ENCODE measurements at regions not wholly inside any gene's neighbourhood (a gene's known extent, or its start where the extent isn't known, plus 50 kb on each side); places are given as distances from the start of the nearest gene placed in this dataset.

- DNase-seq (ENCODE audit: low spot score) (no peak), ATAC-seq (ENCODE audit: low read depth) (no peak)
- no peak overlapping the region for H3K27ac ChIP-seq (ENCODE audit: poor library complexity, severe bottlenecking)
- TF ChIP-seq, protein P1, sequence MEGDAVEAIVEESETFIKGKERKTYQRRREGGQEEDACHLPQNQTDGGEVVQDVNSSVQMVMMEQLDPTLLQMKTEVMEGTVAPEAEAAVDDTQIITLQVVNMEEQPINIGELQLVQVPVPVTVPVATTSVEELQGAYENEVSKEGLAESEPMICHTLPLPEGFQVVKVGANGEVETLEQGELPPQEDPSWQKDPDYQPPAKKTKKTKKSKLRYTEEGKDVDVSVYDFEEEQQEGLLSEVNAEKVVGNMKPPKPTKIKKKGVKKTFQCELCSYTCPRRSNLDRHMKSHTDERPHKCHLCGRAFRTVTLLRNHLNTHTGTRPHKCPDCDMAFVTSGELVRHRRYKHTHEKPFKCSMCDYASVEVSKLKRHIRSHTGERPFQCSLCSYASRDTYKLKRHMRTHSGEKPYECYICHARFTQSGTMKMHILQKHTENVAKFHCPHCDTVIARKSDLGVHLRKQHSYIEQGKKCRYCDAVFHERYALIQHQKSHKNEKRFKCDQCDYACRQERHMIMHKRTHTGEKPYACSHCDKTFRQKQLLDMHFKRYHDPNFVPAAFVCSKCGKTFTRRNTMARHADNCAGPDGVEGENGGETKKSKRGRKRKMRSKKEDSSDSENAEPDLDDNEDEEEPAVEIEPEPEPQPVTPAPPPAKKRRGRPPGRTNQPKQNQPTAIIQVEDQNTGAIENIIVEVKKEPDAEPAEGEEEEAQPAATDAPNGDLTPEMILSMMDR (IDR thresholded peaks at IDR 0.05; ENCODE audit: poor library complexity, severe bottlenecking): no peak
- no peaks in the 10 kb centered on the region for H3K9me3 ChIP-seq (ENCODE audit: severe bottlenecking)
- no peaks in the 10 kb centered on the region for H3K27me3 ChIP-seq (ENCODE audit: insufficient read depth, poor library complexity, severe bottlenecking)
- no peak overlapping the region for H3K4me3 ChIP-seq (ENCODE audit: severe bottlenecking)
- peaks cover 5% of the 10 kb centered on the region for H3K4me1 ChIP-seq (ENCODE audit: insufficient read depth, poor library complexity, severe bottlenecking)
- no peaks in the 10 kb centered on the region for H3K36me3 ChIP-seq (ENCODE audit: low read depth)
Observed at GRCh38 chr10:4062751-4063150, 277.7 kb upstream of the KLF6 start.

- no peak for DNase-seq (ENCODE audit: low spot score)
- Histone ChIP-seq H3K4me1 (ENCODE audit: insufficient read depth, poor library complexity, severe bottlenecking) (peaks cover 8% of the 10 kb centered on the region), H3K4me3 (ENCODE audit: severe bottlenecking) (no peak overlapping the region), H3K36me3 (ENCODE audit: low read depth) (no peaks in the 10 kb centered on the region), H3K9me3 (ENCODE audit: severe bottlenecking) (no peaks in the 10 kb centered on the region), H3K27me3 (ENCODE audit: insufficient read depth, poor library complexity, severe bottlenecking) (no peaks in the 10 kb centered on the region), H3K27ac (ENCODE audit: poor library complexity, severe bottlenecking) (no peak overlapping the region)
- TF ChIP-seq, protein P1 (IDR thresholded peaks at IDR 0.05; ENCODE audit: poor library complexity, severe bottlenecking): no peak
- no peak for ATAC-seq (ENCODE audit: low read depth)
Observed at GRCh38 chr10:4062072-4062471, 277.1 kb upstream of the KLF6 start.

DNA sequence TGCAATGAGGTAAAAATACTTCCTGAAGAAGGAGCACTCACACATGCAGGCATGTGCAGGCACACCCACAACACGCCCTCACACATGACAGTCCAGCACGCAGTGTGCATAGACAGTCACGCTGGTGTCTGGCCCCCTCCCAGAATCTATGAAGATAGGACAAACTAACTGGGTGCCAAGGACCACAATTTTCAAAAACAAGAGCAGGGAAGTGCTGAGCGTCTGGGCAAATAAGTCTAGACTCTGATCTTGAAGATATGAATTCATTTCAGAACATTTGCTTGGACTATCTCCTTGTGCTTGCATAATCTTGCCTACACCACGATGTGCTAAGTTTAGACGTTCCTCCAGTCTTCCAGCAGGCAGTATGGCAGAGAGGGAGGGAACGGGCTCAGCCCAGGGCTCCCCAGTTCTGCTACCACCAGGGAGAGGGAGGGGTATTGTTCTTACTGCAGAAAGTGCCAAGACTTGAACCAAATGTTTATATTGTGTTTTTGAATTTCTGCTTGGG, 276.5 kb upstream of the KLF6 start:
- Histone ChIP-seq H3K36me3 (ENCODE audit: low read depth) (no peaks in the 10 kb centered on the region), H3K9me3 (ENCODE audit: severe bottlenecking) (no peaks in the 10 kb centered on the region), H3K27ac (ENCODE audit: poor library complexity, severe bottlenecking) (no peak overlapping the region), H3K4me1 (ENCODE audit: insufficient read depth, poor library complexity, severe bottlenecking) (peaks cover 8% of the 10 kb centered on the region), H3K27me3 (ENCODE audit: insufficient read depth, poor library complexity, severe bottlenecking) (no peaks in the 10 kb centered on the region), H3K4me3 (ENCODE audit: severe bottlenecking) (no peak overlapping the region)
- DNase-seq (ENCODE audit: low spot score) (no peak), ATAC-seq (ENCODE audit: low read depth) (no peak)
- TF ChIP-seq, protein P1 (IDR thresholded peaks at IDR 0.05; ENCODE audit: poor library complexity, severe bottlenecking): no peak

DNA sequence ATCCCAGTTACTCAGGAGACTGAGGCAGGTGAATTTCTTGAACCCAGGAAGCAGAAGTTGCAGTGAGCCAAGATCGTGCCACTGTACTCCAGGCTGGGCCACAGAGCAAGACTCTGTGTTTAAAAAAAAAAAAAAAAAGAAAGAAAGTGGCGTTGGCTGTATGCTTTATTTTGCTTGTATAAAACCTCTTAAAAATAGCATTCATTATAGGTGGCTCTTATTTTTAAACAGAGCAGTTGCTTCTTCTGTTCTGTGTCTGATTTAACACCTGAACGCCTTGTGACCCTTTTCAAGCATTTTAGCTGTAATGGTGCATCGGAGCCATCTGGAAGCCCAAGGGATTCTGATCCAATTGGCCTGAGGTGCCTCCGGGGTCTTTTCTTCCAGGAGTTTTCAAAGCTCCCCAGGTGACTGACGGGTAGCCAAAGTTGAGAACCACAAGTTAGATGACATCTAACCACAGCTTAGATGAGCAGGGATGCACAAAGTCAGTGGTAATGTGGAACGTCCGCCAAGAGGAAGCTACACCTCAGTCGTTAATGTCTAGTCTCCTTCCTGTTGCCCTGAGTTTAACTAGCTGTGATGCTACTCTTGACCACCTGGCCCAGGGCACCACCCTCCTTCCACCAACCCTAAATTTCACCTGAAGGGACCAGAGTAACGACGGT, 274.6 kb upstream of the KLF6 start:
- TF ChIP-seq, protein P1 (IDR thresholded peaks at IDR 0.05; ENCODE audit: poor library complexity, severe bottlenecking): no peak
- Histone ChIP-seq H3K27ac (ENCODE audit: poor library complexity, severe bottlenecking) (no peak overlapping the region), H3K27me3 (ENCODE audit: insufficient read depth, poor library complexity, severe bottlenecking) (no peaks in the 10 kb centered on the region), H3K9me3 (ENCODE audit: severe bottlenecking) (no peaks in the 10 kb centered on the region), H3K36me3 (ENCODE audit: low read depth) (no peaks in the 10 kb centered on the region), H3K4me1 (ENCODE audit: insufficient read depth, poor library complexity, severe bottlenecking) (peaks cover 8% of the 10 kb centered on the region), H3K4me3 (ENCODE audit: severe bottlenecking) (no peak overlapping the region)
- no peak for ATAC-seq (ENCODE audit: low read depth)
- DNase-seq (ENCODE audit: low spot score): no peak

GRCh38 chr10:4058514-4059029, 273.6 kb upstream of the KLF6 start:
- Histone ChIP-seq H3K4me1 (ENCODE audit: insufficient read depth, poor library complexity, severe bottlenecking) (peaks cover 8% of the 10 kb centered on the region), H3K36me3 (ENCODE audit: low read depth) (no peaks in the 10 kb centered on the region), H3K27me3 (ENCODE audit: insufficient read depth, poor library complexity, severe bottlenecking) (no peaks in the 10 kb centered on the region), H3K9me3 (ENCODE audit: severe bottlenecking) (no peaks in the 10 kb centered on the region), H3K4me3 (ENCODE audit: severe bottlenecking) (no peak overlapping the region), H3K27ac (ENCODE audit: poor library complexity, severe bottlenecking) (no peak overlapping the region)
- no peak for DNase-seq (ENCODE audit: low spot score)
- TF ChIP-seq, protein P1 (IDR thresholded peaks at IDR 0.05; ENCODE audit: poor library complexity, severe bottlenecking): no peak
- ATAC-seq (ENCODE audit: low read depth): no peak; the same call in 2 of the 3 replicates

All from RWPE2 (cell line).